Karpas-422 (cell line): ENCODE measurements at regions not wholly inside any gene's neighbourhood (a gene's known extent, or its start where the extent isn't known, plus 50 kb on each side); places are given as distances from the start of the nearest gene placed in this dataset.
"Not testable (repeated sequence)": the region's sequence is repeated elsewhere in the genome, so short reads cannot be mapped to it uniquely, and the experiment has no call there.

Experiments
- DNase-seq: peaks from one replicate; pipeline ENCODE4 v3.0.0-alpha.2; 2015
- H2AFZ ChIP-seq: fragments of 200-600 bp; sonication (generic); 2 replicates; pipeline ENCODE4 v1.6.1; 2014; ENCODE audit warnings: antibody characterized with exemption, low read length, mixed read lengths
- H3K27ac ChIP-seq: fragments of 200-600 bp; sonication (generic); 2 replicates; pipeline ENCODE4 v1.5.1; 2014; ENCODE audit warnings: mild to moderate bottlenecking, low read length, moderate library complexity
- H3K27me3 ChIP-seq: fragments of 200-600 bp; sonication (generic); 2 replicates; pipeline ENCODE4 v1.6.1; 2014; ENCODE audit warnings: low read length, mixed read lengths
- H3K36me3 ChIP-seq: fragments of 200-600 bp; sonication (generic); 2 replicates; pipeline ENCODE4 v1.6.1; 2014; ENCODE audit warnings: low read length, mixed read lengths; ENCODE audit not compliant: insufficient read depth
- H3K4me1 ChIP-seq: fragments of 200-600 bp; sonication (generic); 2 replicates; pipeline ENCODE4 v1.6.1; 2014; ENCODE audit warnings: mild to moderate bottlenecking, low read length, mixed read lengths
- H3K4me2 ChIP-seq: fragments of 200-600 bp; sonication (generic); 2 replicates; pipeline ENCODE4 v1.6.1; 2014; ENCODE audit warnings: low read length, low read depth, mild to moderate bottlenecking; ENCODE audit not compliant: poor library complexity, severe bottlenecking
- H3K4me3 ChIP-seq: fragments of 200-600 bp; sonication (generic); 2 replicates; pipeline ENCODE4 v1.5.1; 2014; ENCODE audit warnings: mild to moderate bottlenecking, antibody characterized with exemption, low read length, mixed read lengths
- H3K79me2 ChIP-seq: fragments of 200-600 bp; sonication (generic); 2 replicates; pipeline ENCODE4 v1.6.1; 2014; ENCODE audit warnings: mild to moderate bottlenecking, low read length, mixed read lengths
- H3K9ac ChIP-seq: fragments of 200-600 bp; sonication (generic); 2 replicates; pipeline ENCODE4 v1.6.0; 2014; ENCODE audit warnings: low read length
- H3K9me2 ChIP-seq: fragments of 200-600 bp; sonication (generic), shearing (Covaris generic); replicated peaks from 2 replicates; pipeline ENCODE4 v1.6.0; 2014; ENCODE audit warnings: mild to moderate bottlenecking, low read length, moderate library complexity; ENCODE audit not compliant: insufficient read depth
- H3K9me3 ChIP-seq: fragments of 300-700, 200-600 bp; sonication (generic); 2 replicates; pipeline ENCODE4 v1.6.1; 2014; ENCODE audit warnings: low read length, mixed read lengths
- H4K20me1 ChIP-seq: fragments of 200-600 bp; sonication (generic); 2 replicates; pipeline ENCODE4 v1.6.1; 2014; ENCODE audit warnings: mild to moderate bottlenecking, antibody characterized with exemption, low read length, low read depth; ENCODE audit not compliant: insufficient read depth

DNA sequence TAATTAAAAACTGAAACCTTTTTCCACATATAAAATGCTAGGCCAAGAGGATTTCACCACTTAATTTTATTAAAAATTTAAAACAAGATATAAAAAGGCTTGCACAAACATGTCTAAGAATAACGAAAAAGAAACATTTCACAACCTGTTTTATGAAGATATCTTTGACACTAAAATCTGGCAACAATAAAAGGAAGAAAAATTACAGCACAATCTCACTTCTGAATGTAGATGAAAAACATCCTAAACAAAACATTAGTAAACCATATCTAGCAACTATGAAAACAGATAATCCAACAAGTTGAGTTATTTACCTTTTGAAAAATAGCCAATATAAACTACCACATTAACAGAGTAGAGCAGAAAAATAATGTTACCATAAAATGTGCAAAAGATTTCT lies 185.4 kb upstream of the MMADHC start:
- H2AFZ ChIP-seq: no peak overlapping the region
- no peaks in the 10 kb centered on the region for H3K4me1 ChIP-seq
- H4K20me1 ChIP-seq: no peaks in the 10 kb centered on the region
- H3K27ac ChIP-seq: no peak overlapping the region
- H3K4me2 ChIP-seq: no peak overlapping the region
- no peak overlapping the region for H3K4me3 ChIP-seq
- H3K9ac ChIP-seq: no peak overlapping the region
- H3K36me3 ChIP-seq: no peaks in the 10 kb centered on the region
- H3K27me3 ChIP-seq: no peaks in the 10 kb centered on the region
- no peaks in the 10 kb centered on the region for H3K79me2 ChIP-seq
- no peak for DNase-seq
- H3K9me2 ChIP-seq: no peaks in the 10 kb centered on the region
- H3K9me3 ChIP-seq: no peaks in the 10 kb centered on the region

DNA sequence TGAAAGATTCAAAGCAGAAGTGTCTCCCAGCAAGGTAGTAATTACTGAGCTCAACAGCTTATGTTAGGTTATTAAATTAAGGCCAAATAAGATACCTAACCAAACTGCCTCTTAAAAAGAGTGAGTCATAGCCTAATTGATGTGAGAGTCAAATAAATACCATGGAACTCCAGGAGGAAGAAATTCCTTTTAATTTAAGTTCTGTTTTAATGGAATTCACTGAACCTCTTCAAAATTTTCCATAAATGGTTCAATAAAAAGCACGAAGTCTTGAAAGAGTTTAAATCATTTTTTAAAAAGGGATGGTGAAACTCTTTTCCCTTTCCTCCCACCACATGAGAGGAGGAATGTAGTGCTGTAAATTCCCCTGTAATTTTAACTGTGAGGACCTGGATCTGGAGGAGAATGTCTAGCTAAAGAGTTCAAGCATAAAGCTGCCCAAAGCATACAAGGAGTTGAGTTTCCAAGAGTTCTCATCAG lies 180.8 kb upstream of the MMADHC start:
- H3K9me3 ChIP-seq: no peaks in the 10 kb centered on the region
- no peak overlapping the region for H3K9ac ChIP-seq
- H3K27me3 ChIP-seq: no peaks in the 10 kb centered on the region
- no peaks in the 10 kb centered on the region for H4K20me1 ChIP-seq
- no peaks in the 10 kb centered on the region for H3K36me3 ChIP-seq
- H3K27ac ChIP-seq: no peak overlapping the region
- no peaks in the 10 kb centered on the region for H3K4me1 ChIP-seq
- no peak overlapping the region for H3K4me3 ChIP-seq
- H3K9me2 ChIP-seq: no peaks in the 10 kb centered on the region
- H3K4me2 ChIP-seq: no peak overlapping the region
- H2AFZ ChIP-seq: no peak overlapping the region
- H3K79me2 ChIP-seq: no peaks in the 10 kb centered on the region
- DNase-seq: no peak

DNA sequence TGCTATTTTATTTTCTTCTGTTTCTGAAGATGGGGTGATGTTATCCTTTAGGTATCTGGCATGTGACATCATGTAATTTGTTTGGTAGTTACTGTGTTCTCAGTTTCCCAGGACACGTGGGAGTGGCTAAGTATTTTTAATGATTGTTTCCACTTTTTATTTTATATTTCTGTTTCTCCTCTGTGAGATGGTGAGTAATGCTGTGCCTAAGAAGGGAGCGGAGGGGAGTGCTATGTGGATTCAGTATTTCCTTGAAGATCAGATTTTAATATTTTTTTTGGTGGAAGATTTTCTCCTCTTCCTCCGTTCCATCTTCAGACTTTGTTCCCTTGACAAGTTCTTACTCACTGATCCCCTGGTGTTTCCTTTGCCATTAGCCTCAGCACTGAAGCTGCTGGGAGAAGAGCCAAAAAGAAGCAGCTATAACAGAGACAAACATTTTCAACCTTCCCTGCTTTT lies 180.0 kb upstream of the MMADHC start:
- no peak overlapping the region for H2AFZ ChIP-seq
- H3K27ac ChIP-seq: no peak overlapping the region
- H3K4me1 ChIP-seq: no peaks in the 10 kb centered on the region
- no peaks in the 10 kb centered on the region for H3K27me3 ChIP-seq
- H3K9ac ChIP-seq: no peak overlapping the region
- no peaks in the 10 kb centered on the region for H4K20me1 ChIP-seq
- no peaks in the 10 kb centered on the region for H3K36me3 ChIP-seq
- no peak for DNase-seq
- no peak overlapping the region for H3K4me2 ChIP-seq
- H3K4me3 ChIP-seq: no peak overlapping the region
- H3K9me3 ChIP-seq: no peaks in the 10 kb centered on the region
- no peaks in the 10 kb centered on the region for H3K79me2 ChIP-seq
- H3K9me2 ChIP-seq: no peaks in the 10 kb centered on the region

- no peaks in the 10 kb centered on the region for H3K9me3 ChIP-seq
- H3K79me2 ChIP-seq: no peaks in the 10 kb centered on the region
- H3K36me3 ChIP-seq: no peaks in the 10 kb centered on the region
- no peak overlapping the region for H3K27ac ChIP-seq
- H4K20me1 ChIP-seq: no peaks in the 10 kb centered on the region
- no peak overlapping the region for H3K4me2 ChIP-seq
- no peaks in the 10 kb centered on the region for H3K9me2 ChIP-seq
- no peaks in the 10 kb centered on the region for H3K4me1 ChIP-seq
- no peak overlapping the region for H3K4me3 ChIP-seq
- no peak overlapping the region for H3K9ac ChIP-seq
- H3K27me3 ChIP-seq: no peaks in the 10 kb centered on the region
- no peak overlapping the region for H2AFZ ChIP-seq
- no peak for DNase-seq
These were observed 178.8 kb upstream of the MMADHC start for GRCh38 chr2:149766339-149766738.

DNA sequence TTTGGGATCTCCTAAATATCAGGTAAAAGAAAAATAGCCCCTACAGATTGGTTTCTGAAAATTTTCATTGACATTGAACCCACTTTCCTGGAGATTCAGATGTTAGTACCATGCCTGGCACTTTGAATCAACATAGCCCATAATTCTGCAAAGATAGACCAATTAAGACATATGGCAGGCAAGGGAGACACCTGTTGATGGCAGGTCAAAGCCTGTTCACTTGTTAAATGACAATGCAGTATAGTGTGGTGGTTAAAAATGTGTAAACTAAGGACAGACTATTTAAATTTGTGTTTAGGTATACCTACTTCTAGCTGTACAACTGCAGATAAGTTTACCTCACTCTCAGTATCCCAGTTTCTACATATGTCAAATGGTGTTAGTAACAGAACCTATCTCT lies 178.1 kb upstream of the MMADHC start:
- H2AFZ ChIP-seq: no peak overlapping the region
- H3K79me2 ChIP-seq: no peaks in the 10 kb centered on the region
- DNase-seq: no peak
- no peaks in the 10 kb centered on the region for H3K36me3 ChIP-seq
- H3K9me3 ChIP-seq: no peaks in the 10 kb centered on the region
- no peaks in the 10 kb centered on the region for H3K27me3 ChIP-seq
- H3K9me2 ChIP-seq: no peaks in the 10 kb centered on the region
- no peak overlapping the region for H3K4me2 ChIP-seq
- no peak overlapping the region for H3K9ac ChIP-seq
- H3K27ac ChIP-seq: no peak overlapping the region
- H3K4me3 ChIP-seq: no peak overlapping the region
- no peaks in the 10 kb centered on the region for H4K20me1 ChIP-seq
- H3K4me1 ChIP-seq: no peaks in the 10 kb centered on the region

- Histone ChIP-seq H3K4me3 (no peak overlapping the region), H3K9me3 (no peaks in the 10 kb centered on the region), H2AFZ (no peak overlapping the region)
These were observed 177.4 kb upstream of the MMADHC start for GRCh38 chr2:149765003-149765402.

GRCh38 chr2:149763358-149763757 lies 175.8 kb upstream of the MMADHC start:
- H3K4me2 ChIP-seq: no peak overlapping the region
- no peaks in the 10 kb centered on the region for H4K20me1 ChIP-seq
- no peaks in the 10 kb centered on the region for H3K9me2 ChIP-seq
- no peaks in the 10 kb centered on the region for H3K4me1 ChIP-seq
- H3K9me3 ChIP-seq: no peaks in the 10 kb centered on the region
- H3K36me3 ChIP-seq: no peaks in the 10 kb centered on the region
- H3K79me2 ChIP-seq: no peaks in the 10 kb centered on the region
- H3K27ac ChIP-seq: no peak overlapping the region
- H3K9ac ChIP-seq: no peak overlapping the region
- H2AFZ ChIP-seq: no peak overlapping the region
- H3K4me3 ChIP-seq: no peak overlapping the region
- H3K27me3 ChIP-seq: no peaks in the 10 kb centered on the region
- no peak for DNase-seq

More at GRCh38 chr2:149765003-149765402, 177.4 kb upstream of the MMADHC start:
- Histone ChIP-seq H4K20me1 (no peaks in the 10 kb centered on the region), H3K27ac (no peak overlapping the region), H3K9me2 (no peaks in the 10 kb centered on the region), H3K4me1 (no peaks in the 10 kb centered on the region), H3K27me3 (no peaks in the 10 kb centered on the region), H3K4me2 (no peak overlapping the region), H3K9ac (no peak overlapping the region), H3K36me3 (no peaks in the 10 kb centered on the region), H3K79me2 (no peaks in the 10 kb centered on the region)
- DNase-seq: no peak

- Histone ChIP-seq H3K4me3 (no peak overlapping the region), H3K27ac (no peak overlapping the region), H3K9ac (no peak overlapping the region), H3K36me3 (no peaks in the 10 kb centered on the region), H2AFZ (no peak overlapping the region), H3K9me2 (no peaks in the 10 kb centered on the region), H4K20me1 (no peaks in the 10 kb centered on the region), H3K27me3 (no peaks in the 10 kb centered on the region), H3K9me3 (no peaks in the 10 kb centered on the region), H3K4me2 (no peak overlapping the region), H3K79me2 (no peaks in the 10 kb centered on the region), H3K4me1 (no peaks in the 10 kb centered on the region)
- no peak for DNase-seq
These were observed 174.0 kb upstream of the MMADHC start for GRCh38 chr2:149761611-149762010.

DNA sequence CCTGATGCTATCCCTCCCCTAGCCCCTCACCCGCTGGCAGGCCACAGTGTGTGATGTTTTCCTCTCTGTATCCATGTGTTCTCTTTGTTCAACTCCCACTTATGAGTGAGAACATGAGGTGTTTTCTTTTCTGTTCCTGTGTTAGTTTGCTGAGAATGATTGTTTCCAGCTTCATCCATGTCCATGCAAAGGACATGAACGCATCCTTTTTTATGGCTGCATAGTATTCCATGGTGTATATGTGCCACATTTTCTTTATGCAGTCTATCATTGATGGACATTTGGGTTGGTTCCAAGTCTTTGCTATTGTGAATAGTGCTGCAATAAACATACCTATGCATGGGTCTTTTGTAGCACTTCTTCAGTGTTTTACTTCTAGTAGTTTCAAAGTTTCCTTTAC lies 171.8 kb upstream of the MMADHC start:
- H3K4me3 ChIP-seq, DNase-seq, H3K9me3 ChIP-seq, H3K4me2 ChIP-seq, H3K4me1 ChIP-seq, H3K27me3 ChIP-seq, H2AFZ ChIP-seq, H3K9ac ChIP-seq, H4K20me1 ChIP-seq, H3K36me3 ChIP-seq, H3K9me2 ChIP-seq, H3K27ac ChIP-seq, H3K79me2 ChIP-seq: not testable (repeated sequence)
